NB4 (cell line): ENCODE measurements at regions not wholly inside any gene's neighbourhood (a gene's known extent, or its start where the extent isn't known, plus 50 kb on each side); places are given as distances from the start of the nearest gene placed in this dataset.

Experiments used
- CTCF ChIP-seq: IDR thresholded peaks from one replicate; pipeline ENCODE4 v1.5.1; 2012; ENCODE audit warnings: low read depth, low read length
- MAX ChIP-seq: IDR thresholded peaks from 2 replicates; pipeline ENCODE4 v1.6.1; 2011; ENCODE audit warnings: low read depth, low read length
- POLR2A ChIP-seq: IDR thresholded peaks from 2 replicates; pipeline ENCODE4 v1.6.1; 2011; ENCODE audit warnings: mild to moderate bottlenecking; ENCODE audit not compliant: insufficient read length; ENCODE audit errors: extremely low read depth

GRCh38 chr4:165597581-165598480, 219.0 kb downstream of the CPE start:
- no peak for TF ChIP-seq POLR2A
- no peak for TF ChIP-seq MAX
- no peak for TF ChIP-seq CTCF
